OCI-LY1 (cell line): ENCODE measurements at regions not wholly inside any gene's neighbourhood (a gene's known extent, or its start where the extent isn't known, plus 50 kb on each side); places are given as distances from the start of the nearest gene placed in this dataset.

Source experiments
- H2AFZ ChIP-seq: fragments of 200-600 bp; sonication (generic), shearing (Covaris generic); 2 replicates; pipeline ENCODE4 v1.6.0; 2014; ENCODE audit warnings: antibody characterized with exemption, mild to moderate bottlenecking, low read length
- H3F3A ChIP-seq: fragments of 200-600 bp; sonication (generic), shearing (Covaris generic); 2 replicates; pipeline ENCODE4 v1.6.0; 2014; ENCODE audit warnings: mild to moderate bottlenecking, antibody characterized with exemption, low read length, moderate library complexity; ENCODE audit not compliant: insufficient read depth
- H3K27ac ChIP-seq: fragments of 200-600 bp; sonication (generic); 2 replicates; pipeline ENCODE4 v1.5.1; 2014; ENCODE audit warnings: low read length, mixed run types, mild to moderate bottlenecking, low read depth; ENCODE audit not compliant: poor library complexity, severe bottlenecking
- H3K27me3 ChIP-seq: fragments of 200-600 bp; sonication (generic); 2 replicates; pipeline ENCODE4 v1.6.0; 2014; ENCODE audit warnings: antibody characterized with exemption, mild to moderate bottlenecking, low read length, moderate library complexity; ENCODE audit not compliant: insufficient read depth
- H3K36me3 ChIP-seq: fragments of 200-600 bp; sonication (generic); 2 replicates; pipeline ENCODE4 v1.6.1; 2014; ENCODE audit warnings: mild to moderate bottlenecking, antibody characterized with exemption, low read length, moderate library complexity, mixed read lengths; ENCODE audit not compliant: insufficient read depth
- H3K4me1 ChIP-seq: fragments of 200-600 bp; sonication (generic); 2 replicates; pipeline ENCODE4 v1.5.1; 2014; ENCODE audit warnings: mild to moderate bottlenecking, low read length, moderate library complexity; ENCODE audit not compliant: insufficient read depth, severe bottlenecking
- H3K4me2 ChIP-seq: fragments of 200-600 bp; sonication (generic), shearing (Covaris generic); 2 replicates; pipeline ENCODE4 v1.6.1; 2014; ENCODE audit warnings: low read length
- H3K4me3 ChIP-seq: fragments of 200-600 bp; sonication (generic); 2 replicates; pipeline ENCODE4 v1.5.1; 2014; ENCODE audit warnings: low read length, low read depth, mild to moderate bottlenecking, mixed read lengths; ENCODE audit not compliant: poor library complexity, severe bottlenecking
- H3K79me2 ChIP-seq: fragments of 200-600 bp; shearing (Covaris generic); 2 replicates; pipeline ENCODE4 v1.6.1; 2016; ENCODE audit warnings: mixed run types, low read length, mixed read lengths; ENCODE audit not compliant: insufficient read depth
- H3K9ac ChIP-seq: fragments of 200-600 bp; sonication (generic), shearing (Covaris generic); 2 replicates; pipeline ENCODE4 v1.6.1; 2014; ENCODE audit warnings: mild to moderate bottlenecking, low read length, mixed read lengths
- H3K9me2 ChIP-seq: fragments of 200-600 bp; sonication (generic), shearing (Covaris generic); 2 replicates; pipeline ENCODE4 v1.6.1; 2014; ENCODE audit warnings: low read depth, mild to moderate bottlenecking, low read length, mixed read lengths
- H3K9me3 ChIP-seq: fragments of 200-600 bp; shearing (Covaris generic); 2 replicates; pipeline ENCODE4 v1.6.1; 2014; ENCODE audit warnings: low read length, mixed read lengths
- H4K20me1 ChIP-seq: fragments of 200-600 bp; sonication (generic), shearing (Covaris generic); 2 replicates; pipeline ENCODE4 v1.6.0; 2016; ENCODE audit warnings: mild to moderate bottlenecking, low read length; ENCODE audit not compliant: insufficient read depth
- CTCF ChIP-seq: fragments of 200-600 bp; sonication (generic), shearing (Covaris generic); IDR thresholded peaks from 2 replicates; pipeline ENCODE4 v1.5.1; 2017; ENCODE audit warnings: mild to moderate bottlenecking, antibody characterized with exemption, low read length, moderate library complexity, mixed read lengths
- EZH2 ChIP-seq: fragments of 200-600 bp; sonication (generic), shearing (Covaris generic); IDR thresholded peaks from 2 replicates; pipeline ENCODE4 v1.8.0; 2017; ENCODE audit warnings: borderline replicate concordance, mixed run types, mild to moderate bottlenecking, antibody characterized with exemption, low read length, moderate library complexity, mixed read lengths

GRCh38 chr14:27267876-27268275, 670.0 kb upstream of the NOVA1 start:
- Histone ChIP-seq H2AFZ (no peak overlapping the region), H3K9me3 (no peaks in the 10 kb centered on the region), H3K9me2 (no peaks in the 10 kb centered on the region), H3K36me3 (no peaks in the 10 kb centered on the region), H3K4me1 (no peaks in the 10 kb centered on the region), H3K27ac (no peak overlapping the region), H4K20me1 (no peaks in the 10 kb centered on the region), H3K4me3 (no peak overlapping the region), H3K4me2 (no peak overlapping the region), H3F3A (no peaks in the 10 kb centered on the region), H3K9ac (no peak overlapping the region), H3K79me2 (no peaks in the 10 kb centered on the region), H3K27me3 (no peaks in the 10 kb centered on the region)
- TF ChIP-seq CTCF (no peak), EZH2 (no peak)

- H3K4me3 ChIP-seq = no peak overlapping the region
- no peaks in the 10 kb centered on the region for H3K27me3 ChIP-seq
- H2AFZ ChIP-seq = no peak overlapping the region
- TF ChIP-seq CTCF (no peak), EZH2 (no peak)
- no peak overlapping the region for H3K4me2 ChIP-seq
- no peak overlapping the region for H3K27ac ChIP-seq
- no peaks in the 10 kb centered on the region for H3K9me3 ChIP-seq
- H3K9me2 ChIP-seq = no peaks in the 10 kb centered on the region
- no peaks in the 10 kb centered on the region for H3F3A ChIP-seq
- no peaks in the 10 kb centered on the region for H3K4me1 ChIP-seq
- no peaks in the 10 kb centered on the region for H3K79me2 ChIP-seq
- no peak overlapping the region for H3K9ac ChIP-seq
- H4K20me1 ChIP-seq = no peaks in the 10 kb centered on the region
- H3K36me3 ChIP-seq = no peaks in the 10 kb centered on the region
Measured at GRCh38 chr14:27270716-27271115, 672.9 kb upstream of the NOVA1 start.

DNA sequence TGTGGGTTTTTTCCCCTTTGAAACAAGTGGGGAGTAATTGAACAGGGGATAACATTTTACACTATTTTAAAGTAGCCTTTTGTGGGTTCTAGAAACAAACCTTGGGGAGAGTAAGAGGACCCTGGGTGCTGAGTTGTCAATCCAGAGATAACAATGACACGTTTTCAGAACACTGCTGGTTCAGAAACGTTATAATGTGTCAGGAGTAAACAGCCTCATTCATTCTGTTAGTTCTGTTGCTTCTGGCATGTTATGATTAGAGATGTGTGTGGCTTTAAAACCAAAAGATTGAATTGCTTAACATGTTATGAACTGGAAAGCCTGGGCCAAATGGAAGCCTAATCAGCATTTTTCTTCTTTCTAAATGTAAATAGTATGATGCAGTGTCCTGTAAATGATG, 680.5 kb upstream of the NOVA1 start:
- no peak overlapping the region for H3K4me3 ChIP-seq
- no peaks in the 10 kb centered on the region for H4K20me1 ChIP-seq
- no peak overlapping the region for H3K9ac ChIP-seq
- no peaks in the 10 kb centered on the region for H3F3A ChIP-seq
- TF ChIP-seq EZH2 (no peak), CTCF (no peak)
- no peaks in the 10 kb centered on the region for H3K27me3 ChIP-seq
- no peak overlapping the region for H3K4me2 ChIP-seq
- H3K4me1 ChIP-seq = no peaks in the 10 kb centered on the region
- no peak overlapping the region for H3K27ac ChIP-seq
- H2AFZ ChIP-seq = no peak overlapping the region
- H3K9me2 ChIP-seq = no peaks in the 10 kb centered on the region
- H3K9me3 ChIP-seq = no peaks in the 10 kb centered on the region
- no peaks in the 10 kb centered on the region for H3K79me2 ChIP-seq
- H3K36me3 ChIP-seq = no peaks in the 10 kb centered on the region
